Left ventricle myocardium inferior (tissue), 1 donor: ENCODE measurements at regions not wholly inside any gene's neighbourhood (a gene's known extent, or its start where the extent isn't known, plus 50 kb on each side); places are given as distances from the start of the nearest gene placed in this dataset.

Experiments used
- DNase-seq: peaks from one replicate; pipeline ENCODE4 v3.0.0-alpha.2; 2020
- H3K27ac ChIP-seq: fragments of 200-600 bp; replicated peaks from 2 replicates; pipeline ENCODE4 v1.8.0; 2021
- H3K27me3 ChIP-seq: fragments of 200-600 bp; 2 replicates; pipeline ENCODE4 v1.8.0; 2021; ENCODE audit warnings: low read depth
- H3K36me3 ChIP-seq: fragments of 200-600 bp; 2 replicates; pipeline ENCODE4 v1.8.0; 2021
- H3K4me1 ChIP-seq: fragments of 200-600 bp; 2 replicates; pipeline ENCODE4 v1.8.0; 2021
- H3K4me3 ChIP-seq: fragments of 200-600 bp; 2 replicates; pipeline ENCODE4 v1.8.0; 2021; ENCODE audit warnings: mild to moderate bottlenecking, moderate library complexity
- H3K9me3 ChIP-seq: fragments of 200-600 bp; replicated peaks from 2 replicates; pipeline ENCODE4 v1.8.0; 2021
- CTCF ChIP-seq: fragments of 200-600 bp; IDR thresholded peaks from 2 replicates; pipeline ENCODE4 v1.8.0; 2021; ENCODE audit warnings: antibody characterized with exemption, mild to moderate bottlenecking, borderline replicate concordance
- intact Hi-C: fragments of 100-400 bp; cut with micrococcal nuclease; formaldehyde crosslinking; loops from one replicate; pipeline ENCODE4 v1.11.0; 2022
- donor health status: DM: no; HTN: yes; CAD: no; lungs with severe emphysema.

DNA sequence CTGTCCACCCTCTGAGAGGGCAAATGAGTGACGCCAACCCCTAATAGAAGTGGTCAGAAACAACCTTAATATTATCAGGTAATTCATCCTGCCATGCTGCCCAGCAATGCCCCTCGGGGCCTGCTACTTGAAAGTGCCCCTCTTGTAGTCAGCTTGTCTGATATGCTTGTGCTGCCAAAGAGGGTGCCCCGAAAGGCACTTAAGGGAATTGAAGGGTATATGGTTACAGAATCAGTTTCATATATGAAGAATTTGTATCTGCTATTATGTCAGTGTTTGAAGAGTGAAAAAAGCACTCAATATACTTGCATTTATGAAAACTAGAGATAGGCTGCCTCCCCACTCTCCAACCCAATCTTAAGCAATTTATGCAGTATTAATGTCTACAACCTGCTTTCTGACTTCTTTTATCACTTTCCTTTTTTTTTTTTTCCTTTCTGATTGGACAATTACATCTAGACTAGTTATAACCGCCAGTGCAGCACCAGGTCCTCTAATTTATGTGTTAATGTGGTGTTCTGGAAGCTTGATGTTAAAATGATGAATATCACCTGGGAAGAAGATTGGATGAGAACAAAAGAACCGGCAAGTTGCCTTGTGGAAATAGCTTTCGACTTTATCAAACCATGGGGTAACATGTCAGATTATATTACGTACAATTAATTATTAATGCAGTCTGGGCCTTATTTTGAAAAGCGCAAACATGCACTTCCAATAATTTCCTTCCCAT lies 646.9 kb upstream of the ACVR2A start:
- Histone ChIP-seq H3K4me1 (no peaks in the 10 kb centered on the region), H3K27ac (no peak overlapping the region), H3K27me3 (no peaks in the 10 kb centered on the region), H3K36me3 (no peaks in the 10 kb centered on the region), H3K4me3 (no peak overlapping the region), H3K9me3 (no peaks in the 10 kb centered on the region)
- no peak for TF ChIP-seq CTCF
- no peak for DNase-seq
- intact Hi-C loops: no loop called here

- DNase-seq: no peak
- no peak overlapping the region for H3K27ac ChIP-seq
- TF ChIP-seq CTCF: no peak
- no peaks in the 10 kb centered on the region for H3K27me3 ChIP-seq
- no peak overlapping the region for H3K4me3 ChIP-seq
- intact Hi-C loops: no loop called here
- H3K4me1 ChIP-seq: no peaks in the 10 kb centered on the region
- H3K9me3 ChIP-seq: peaks cover 38% of the 10 kb centered on the region
- no peaks in the 10 kb centered on the region for H3K36me3 ChIP-seq
These were observed 662.6 kb upstream of the ACVR2A start for GRCh38 chr2:147182260-147182659.

GRCh38 chr2:147181351-147182029 lies 663.3 kb upstream of the ACVR2A start:
- H3K36me3 ChIP-seq: no peaks in the 10 kb centered on the region
- intact Hi-C loops: no loop called here

DNA sequence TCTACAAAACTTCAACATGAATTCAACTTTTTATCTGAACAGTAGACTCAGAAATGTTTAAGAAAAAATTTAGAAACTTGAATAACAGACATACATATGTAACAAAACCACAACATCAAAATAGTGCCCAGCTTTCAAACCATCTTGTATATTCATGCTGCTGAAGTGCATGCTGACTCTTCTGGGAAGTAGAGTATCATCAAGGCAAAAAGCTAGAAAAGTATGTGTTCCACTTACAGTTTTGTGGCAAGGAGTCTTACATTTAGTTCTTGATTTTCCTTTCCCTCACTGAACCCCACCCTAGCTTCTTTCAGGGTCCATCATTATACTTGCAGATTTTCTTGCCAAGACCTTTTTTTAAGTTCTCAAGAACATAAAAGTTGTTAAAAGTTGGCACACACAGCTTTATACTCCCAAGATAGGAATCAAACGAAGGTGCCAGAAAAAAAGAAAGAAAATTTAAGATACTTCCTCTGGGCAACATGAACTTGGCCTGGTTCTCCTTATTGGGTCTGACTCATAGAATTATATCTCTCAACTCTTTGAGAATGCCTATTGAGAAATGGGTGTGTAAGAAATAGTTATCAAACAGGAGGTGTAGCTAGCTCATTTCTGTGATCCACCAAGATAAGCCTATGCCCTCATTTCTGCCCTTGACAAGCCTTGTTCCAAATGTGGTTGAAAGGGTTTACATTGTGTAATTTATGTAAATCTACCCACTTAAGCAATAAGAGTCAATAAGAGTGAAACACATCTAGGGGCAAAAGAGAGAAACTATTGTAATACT lies 667.6 kb upstream of the ACVR2A start:
- no peaks in the 10 kb centered on the region for H3K4me1 ChIP-seq
- TF ChIP-seq CTCF: no peak
- no peak overlapping the region for H3K27ac ChIP-seq
- no peak for DNase-seq
- no peak overlapping the region for H3K4me3 ChIP-seq
- intact Hi-C loops: no loop called here
- no peaks in the 10 kb centered on the region for H3K36me3 ChIP-seq
- H3K9me3 ChIP-seq: peaks cover 14% of the 10 kb centered on the region
- no peaks in the 10 kb centered on the region for H3K27me3 ChIP-seq

More at GRCh38 chr2:147181351-147182029, 663.3 kb upstream of the ACVR2A start:
- peaks cover 37% of the 10 kb centered on the region for H3K9me3 ChIP-seq
- H3K27ac ChIP-seq: no peak overlapping the region
- DNase-seq: no peak
- TF ChIP-seq CTCF: no peak
- H3K27me3 ChIP-seq: no peaks in the 10 kb centered on the region
- H3K4me1 ChIP-seq: no peaks in the 10 kb centered on the region
- H3K4me3 ChIP-seq: no peak overlapping the region

- H3K27me3 ChIP-seq: no peaks in the 10 kb centered on the region
- H3K36me3 ChIP-seq: no peaks in the 10 kb centered on the region
- H3K4me1 ChIP-seq: no peaks in the 10 kb centered on the region
- DNase-seq: no peak
- peaks cover 14% of the 10 kb centered on the region for H3K9me3 ChIP-seq
- intact Hi-C loops: no loop called here
- TF ChIP-seq CTCF: no peak
- no peak overlapping the region for H3K4me3 ChIP-seq
- H3K27ac ChIP-seq: no peak overlapping the region
These were observed 670.0 kb upstream of the ACVR2A start for GRCh38 chr2:147174824-147175254.
